A673 (cell line): ENCODE measurements at regions not wholly inside any gene's neighbourhood (a gene's known extent, or its start where the extent isn't known, plus 50 kb on each side); places are given as distances from the start of the nearest gene placed in this dataset.

ENCODE experiments used
- EZH2 ChIP-seq: fragments of 200-600 bp; sonication (generic); IDR thresholded peaks from 2 replicates; pipeline ENCODE4 v1.6.1; 2017; ENCODE audit warnings: borderline replicate concordance, low read depth, mild to moderate bottlenecking, mixed read lengths, antibody characterized with exemption, low read length; ENCODE audit not compliant: poor library complexity, severe bottlenecking
- TF ChIP-seq, protein P1 (sequence below): fragments of 300-800, 200-600 bp; sonication (generic); conservative IDR thresholded peaks from 2 replicates; pipeline ENCODE4 v1.5.1; 2017; ENCODE audit warnings: low read depth, mild to moderate bottlenecking, antibody characterized with exemption, low read length, moderate library complexity, mixed read lengths

GRCh38 chr10:90587561-90587960, 270.3 kb downstream of the HTR7 start:
- TF ChIP-seq, protein P1, sequence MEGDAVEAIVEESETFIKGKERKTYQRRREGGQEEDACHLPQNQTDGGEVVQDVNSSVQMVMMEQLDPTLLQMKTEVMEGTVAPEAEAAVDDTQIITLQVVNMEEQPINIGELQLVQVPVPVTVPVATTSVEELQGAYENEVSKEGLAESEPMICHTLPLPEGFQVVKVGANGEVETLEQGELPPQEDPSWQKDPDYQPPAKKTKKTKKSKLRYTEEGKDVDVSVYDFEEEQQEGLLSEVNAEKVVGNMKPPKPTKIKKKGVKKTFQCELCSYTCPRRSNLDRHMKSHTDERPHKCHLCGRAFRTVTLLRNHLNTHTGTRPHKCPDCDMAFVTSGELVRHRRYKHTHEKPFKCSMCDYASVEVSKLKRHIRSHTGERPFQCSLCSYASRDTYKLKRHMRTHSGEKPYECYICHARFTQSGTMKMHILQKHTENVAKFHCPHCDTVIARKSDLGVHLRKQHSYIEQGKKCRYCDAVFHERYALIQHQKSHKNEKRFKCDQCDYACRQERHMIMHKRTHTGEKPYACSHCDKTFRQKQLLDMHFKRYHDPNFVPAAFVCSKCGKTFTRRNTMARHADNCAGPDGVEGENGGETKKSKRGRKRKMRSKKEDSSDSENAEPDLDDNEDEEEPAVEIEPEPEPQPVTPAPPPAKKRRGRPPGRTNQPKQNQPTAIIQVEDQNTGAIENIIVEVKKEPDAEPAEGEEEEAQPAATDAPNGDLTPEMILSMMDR: no peak
- TF ChIP-seq EZH2: no peak
